Activated CD4-positive, alpha-beta T cell treated with anti-CD3 and anti-CD28 coated beads, Interleukin-2, amount 10 ng/mL, durations not matched to agents 7 days and 5 days (primary cell): ENCODE measurements at regions not wholly inside any gene's neighbourhood (a gene's known extent, or its start where the extent isn't known, plus 50 kb on each side); places are given as distances from the start of the nearest gene placed in this dataset.

Experiments used
- CTCF ChIA-PET: fragments of 350-600 bp; sonication (Branson Sonifier 250); formaldehyde crosslinking; loops from one replicate; lab custom pipeline; 2021; ENCODE audit warnings: antibody characterized with exemption; lab: Charles Lee
- POLR2A ChIA-PET: fragments of 350-600 bp; sonication (Branson Sonifier 250); formaldehyde crosslinking; loops from one replicate; lab custom pipeline; 2021; ENCODE audit warnings: antibody characterized with exemption; lab: Charles Lee
- DNase-seq: peaks from one replicate; pipeline ENCODE4 v3.0.0-alpha.2; 2020
- H3K27ac Mint-ChIP-seq: one replicate; pipeline ENCODE4 v1.8.0; 2021; ENCODE audit warnings: mild to moderate bottlenecking, moderate library complexity, mixed read lengths
- H3K27me3 Mint-ChIP-seq: one replicate; pipeline ENCODE4 v1.8.0; 2021; ENCODE audit warnings: mixed read lengths
- H3K36me3 Mint-ChIP-seq: one replicate; pipeline ENCODE4 v1.8.0; 2021; ENCODE audit warnings: low read depth, mixed read lengths
- H3K4me1 Mint-ChIP-seq: one replicate; pipeline ENCODE4 v1.8.0; 2021; ENCODE audit warnings: mixed read lengths
- H3K4me3 Mint-ChIP-seq: one replicate; pipeline ENCODE4 v1.8.0; 2021; ENCODE audit warnings: mild to moderate bottlenecking, moderate library complexity, mixed read lengths
- H3K9me3 Mint-ChIP-seq: one replicate; pipeline ENCODE4 v1.8.0; 2021; ENCODE audit warnings: mixed read lengths

DNA sequence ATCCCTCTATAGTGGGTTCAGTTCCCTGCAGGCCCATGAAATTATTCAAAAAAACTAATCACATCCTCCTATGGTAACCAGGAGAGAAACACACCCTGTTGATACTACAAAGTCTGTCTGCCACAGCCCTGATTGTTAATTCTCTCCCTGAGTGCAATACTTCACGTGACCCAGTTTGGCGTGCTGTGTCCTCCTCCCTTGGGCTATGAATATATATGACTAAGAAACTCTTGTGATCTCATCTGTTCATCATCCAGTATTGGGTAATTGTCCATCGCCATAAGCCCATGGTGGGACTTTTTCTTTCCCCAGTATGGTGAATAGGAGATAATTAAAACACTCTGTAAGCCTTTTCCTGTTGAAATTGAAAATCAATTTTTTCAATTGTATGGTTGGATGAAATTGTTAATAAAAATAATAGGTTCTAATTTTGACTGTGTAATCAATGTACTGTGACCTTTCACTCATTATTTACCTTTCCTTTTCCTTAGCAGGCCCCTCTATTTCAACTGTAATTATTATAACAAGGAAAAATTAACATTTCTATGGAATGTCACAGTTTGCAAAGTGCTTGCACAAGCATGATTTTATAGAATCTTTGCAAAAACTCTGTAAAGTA, 1822.6 kb downstream of the SUCLG1 start:
- ChIA-PET POLR2A (no interaction called here), CTCF (no interaction called here)
- Mint-ChIP-seq H3K27me3 (no peaks in the 10 kb centered on the region), H3K9me3 (peaks cover 11% of the 10 kb centered on the region), H3K27ac (no peak overlapping the region), H3K36me3 (no peaks in the 10 kb centered on the region), H3K4me3 (no peak overlapping the region), H3K4me1 (no peaks in the 10 kb centered on the region)
- DNase-seq: no peak

DNA sequence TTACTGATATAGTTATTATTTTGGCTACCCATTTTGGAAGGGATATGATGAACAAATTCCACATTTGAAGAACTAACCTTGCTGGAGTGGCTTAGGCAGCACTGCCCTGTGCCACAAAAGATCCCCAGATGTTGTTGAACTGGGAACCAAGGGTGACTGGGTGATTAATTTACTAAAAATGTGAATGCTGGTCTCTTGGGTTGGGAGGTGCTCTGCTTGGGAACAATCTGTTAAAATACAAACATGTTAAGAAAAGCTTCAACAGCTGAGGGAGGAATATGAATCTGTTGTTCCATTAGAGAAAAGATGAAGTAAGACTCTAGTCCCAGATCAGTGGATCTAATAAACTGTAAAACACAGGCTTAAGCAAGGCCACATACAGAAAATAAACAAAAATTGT, 1860.1 kb downstream of the SUCLG1 start:
- peaks cover 6% of the 10 kb centered on the region for H3K9me3 Mint-ChIP-seq
- no peak for DNase-seq
- CTCF ChIA-PET: no interaction called here
- no peak overlapping the region for H3K27ac Mint-ChIP-seq
- no peaks in the 10 kb centered on the region for H3K4me1 Mint-ChIP-seq
- H3K27me3 Mint-ChIP-seq: no peaks in the 10 kb centered on the region
- H3K36me3 Mint-ChIP-seq: no peaks in the 10 kb centered on the region
- no peak overlapping the region for H3K4me3 Mint-ChIP-seq
- POLR2A ChIA-PET: no interaction called here

DNA sequence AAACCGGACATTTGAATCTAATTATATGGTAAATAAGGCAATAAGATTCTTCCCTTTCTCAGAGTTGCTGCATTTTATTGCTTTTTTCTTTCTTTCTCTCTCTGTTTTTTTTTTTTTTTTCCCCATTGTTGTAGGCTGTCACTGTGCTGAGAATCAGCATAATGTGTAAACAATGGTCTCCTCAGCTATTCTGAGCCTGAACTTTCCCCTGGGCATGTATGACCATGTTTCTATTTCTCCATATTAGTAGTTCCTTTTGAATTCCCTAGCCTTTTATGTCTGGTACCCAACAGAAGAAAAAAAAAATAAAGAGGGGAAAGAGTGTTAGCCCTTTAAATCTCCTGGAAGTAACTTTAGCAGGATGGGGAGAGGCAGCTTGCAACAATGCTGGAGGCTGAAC, 1862.5 kb downstream of the SUCLG1 start:
- Mint-ChIP-seq H3K4me3 (no peak overlapping the region), H3K27ac (no peak overlapping the region), H3K4me1 (no peaks in the 10 kb centered on the region), H3K36me3 (no peaks in the 10 kb centered on the region), H3K9me3 (peaks cover 6% of the 10 kb centered on the region), H3K27me3 (no peaks in the 10 kb centered on the region)
- DNase-seq: no peak
- CTCF ChIA-PET: no interaction called here
- POLR2A ChIA-PET: no interaction called here

DNA sequence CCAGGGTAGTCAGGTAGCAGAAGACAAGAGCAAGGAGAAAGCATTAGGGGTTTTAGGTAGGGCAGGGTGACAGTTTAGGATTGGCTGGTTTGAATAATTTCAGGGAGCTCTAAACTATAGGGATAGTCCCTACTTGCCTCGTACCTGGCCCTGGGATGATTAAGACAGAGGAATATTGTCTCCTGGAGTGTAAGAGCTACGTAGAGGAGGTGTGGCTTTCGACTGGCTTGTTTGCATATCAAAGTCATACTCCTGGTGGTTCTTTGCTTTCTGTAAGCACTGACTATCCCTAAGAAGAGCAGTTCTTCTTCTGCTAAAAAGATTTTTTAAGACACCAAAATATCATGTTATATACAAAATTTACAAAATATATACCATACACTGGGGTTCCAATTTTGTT, 1867.4 kb downstream of the SUCLG1 start:
- CTCF ChIA-PET: no interaction called here
- Mint-ChIP-seq H3K4me3 (no peak overlapping the region), H3K4me1 (no peaks in the 10 kb centered on the region), H3K36me3 (no peaks in the 10 kb centered on the region), H3K27me3 (no peaks in the 10 kb centered on the region), H3K27ac (no peak overlapping the region), H3K9me3 (peaks cover 2% of the 10 kb centered on the region)
- no peak for DNase-seq
- POLR2A ChIA-PET: no interaction called here

DNA sequence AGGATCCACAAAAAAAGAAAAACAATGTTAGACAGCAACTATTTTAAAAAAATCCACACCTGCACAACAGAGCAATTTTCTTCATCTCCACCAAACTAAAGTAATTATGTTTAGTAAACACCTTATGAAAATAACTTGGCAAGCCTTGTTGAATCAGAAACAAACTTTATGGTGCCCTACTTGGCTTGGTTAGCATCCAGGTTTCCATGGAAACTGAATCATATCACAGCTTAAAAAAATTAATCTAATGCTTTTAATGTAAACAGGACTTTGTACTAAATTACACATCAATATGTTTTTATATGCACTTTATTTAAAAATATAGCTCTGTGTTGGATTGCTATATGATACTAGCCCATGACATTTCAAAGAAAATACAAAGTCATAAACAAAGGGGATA, 1882.4 kb downstream of the SUCLG1 start:
- peaks cover 7% of the 10 kb centered on the region for H3K9me3 Mint-ChIP-seq

DNA sequence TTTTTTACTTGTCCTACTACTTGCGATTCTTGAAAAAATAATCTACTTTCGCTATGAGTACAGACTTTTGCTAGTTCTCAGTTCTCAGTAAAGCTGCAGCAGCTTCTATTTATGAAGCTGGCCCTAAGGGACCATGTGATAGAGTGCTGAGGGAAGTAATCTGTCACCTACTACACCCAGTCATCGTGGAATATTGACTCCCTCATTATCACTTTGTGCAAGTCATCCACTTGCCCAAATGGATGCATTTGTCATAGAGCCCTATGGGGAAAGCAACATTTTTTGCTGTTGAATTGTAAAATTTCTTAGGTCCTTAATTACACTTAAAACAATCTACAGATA, 1919.8 kb downstream of the SUCLG1 start:
- H3K27me3 Mint-ChIP-seq: no peaks in the 10 kb centered on the region
- no peak overlapping the region for H3K4me3 Mint-ChIP-seq
- H3K27ac Mint-ChIP-seq: no peak overlapping the region
- ChIA-PET CTCF (no interaction called here), POLR2A (no interaction called here)
- no peak for DNase-seq
- H3K9me3 Mint-ChIP-seq: peaks cover 2% of the 10 kb centered on the region
- no peaks in the 10 kb centered on the region for H3K4me1 Mint-ChIP-seq
- H3K36me3 Mint-ChIP-seq: no peaks in the 10 kb centered on the region

More for the DNA sequence above, 1882.4 kb downstream of the SUCLG1 start:
- Mint-ChIP-seq H3K36me3 (no peaks in the 10 kb centered on the region), H3K27ac (no peak overlapping the region), H3K4me1 (no peaks in the 10 kb centered on the region), H3K27me3 (no peaks in the 10 kb centered on the region), H3K4me3 (no peak overlapping the region)
- ChIA-PET POLR2A (no interaction called here), CTCF (no interaction called here)
- no peak for DNase-seq

DNA sequence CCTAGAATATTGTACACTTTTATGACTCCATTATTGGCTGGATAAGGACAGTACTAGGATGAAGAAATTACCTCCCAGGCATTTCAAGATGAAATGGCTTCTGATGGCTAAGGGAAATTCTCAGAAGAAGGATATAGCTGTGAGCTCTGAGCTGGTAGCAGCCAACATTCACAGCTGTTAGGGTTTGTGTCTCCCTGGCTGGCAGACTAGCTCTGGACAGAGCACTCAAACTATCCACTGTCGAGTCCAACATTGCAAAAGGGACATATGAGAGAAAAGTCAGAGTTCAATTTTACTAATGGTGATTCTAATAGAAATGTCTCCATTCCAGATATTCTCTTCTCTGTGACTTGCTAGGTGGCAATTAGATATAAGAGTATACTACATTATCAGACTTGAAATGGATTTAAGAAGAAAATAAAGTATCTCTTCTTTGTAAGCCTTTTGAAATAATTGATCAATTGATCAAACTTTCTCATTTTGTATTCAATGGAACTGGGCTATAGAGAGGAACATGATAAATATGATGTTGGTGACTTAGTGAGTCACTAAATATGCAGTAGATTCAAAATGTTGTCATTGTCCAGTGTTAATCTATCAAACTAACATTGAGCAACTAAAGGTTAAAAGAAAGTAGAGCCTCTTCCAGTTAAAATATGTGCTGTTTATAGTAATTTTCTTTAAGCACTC, 1920.3 kb downstream of the SUCLG1 start:
- Mint-ChIP-seq H3K4me1 (no peaks in the 10 kb centered on the region), H3K27ac (no peak overlapping the region), H3K36me3 (no peaks in the 10 kb centered on the region), H3K9me3 (peaks cover 2% of the 10 kb centered on the region), H3K27me3 (no peaks in the 10 kb centered on the region), H3K4me3 (no peak overlapping the region)
- CTCF ChIA-PET: no interaction called here
- DNase-seq: no peak
- POLR2A ChIA-PET: no interaction called here

DNA sequence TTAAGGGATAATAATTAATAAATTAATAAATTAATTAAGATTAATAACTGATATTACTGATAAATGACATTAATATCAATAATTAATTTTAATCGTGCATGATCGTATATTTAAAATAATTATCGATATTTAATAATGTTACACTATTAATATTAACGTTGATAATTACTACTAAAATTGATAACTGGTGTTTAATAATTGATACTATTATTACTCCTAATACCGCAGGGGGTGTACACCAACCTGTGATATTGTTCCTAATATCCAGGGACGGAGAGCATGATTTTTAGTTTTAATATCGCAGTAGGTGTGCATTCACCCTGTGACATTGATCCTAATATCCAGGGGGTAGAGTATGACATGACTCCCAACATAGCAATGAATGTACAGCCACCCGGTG, 1930.8 kb downstream of the SUCLG1 start:
- Mint-ChIP-seq H3K9me3 (peaks cover 20% of the 10 kb centered on the region), H3K4me3 (no peak overlapping the region), H3K27me3 (no peaks in the 10 kb centered on the region), H3K27ac (no peak overlapping the region), H3K36me3 (no peaks in the 10 kb centered on the region), H3K4me1 (no peaks in the 10 kb centered on the region)
- ChIA-PET POLR2A (no interaction called here), CTCF (no interaction called here)
- DNase-seq: no peak

DNA sequence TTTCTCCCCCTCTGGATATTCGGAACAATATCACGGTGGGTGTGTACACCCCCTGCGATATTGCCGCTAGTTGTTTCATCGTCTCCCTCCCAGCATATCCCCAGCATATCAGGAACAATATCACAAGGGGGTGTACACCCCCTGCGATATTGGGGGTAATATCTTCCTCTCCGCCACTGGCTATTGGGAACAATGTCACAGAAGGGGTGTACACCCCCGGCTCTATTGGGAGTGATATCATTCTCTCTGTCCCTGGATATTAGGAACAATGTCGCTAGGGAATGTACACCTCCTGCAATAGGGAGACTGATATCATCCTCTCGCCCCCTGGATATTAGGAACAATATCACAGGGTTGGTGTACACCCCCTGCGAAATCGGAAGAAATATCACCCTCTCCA, 1932.0 kb downstream of the SUCLG1 start:
- POLR2A ChIA-PET: no interaction called here
- Mint-ChIP-seq H3K4me3 (no peak overlapping the region), H3K36me3 (no peaks in the 10 kb centered on the region), H3K4me1 (no peaks in the 10 kb centered on the region), H3K27me3 (no peaks in the 10 kb centered on the region), H3K27ac (no peak overlapping the region), H3K9me3 (peaks cover 20% of the 10 kb centered on the region)
- CTCF ChIA-PET: no interaction called here
- DNase-seq: peak; percentile 7

DNA sequence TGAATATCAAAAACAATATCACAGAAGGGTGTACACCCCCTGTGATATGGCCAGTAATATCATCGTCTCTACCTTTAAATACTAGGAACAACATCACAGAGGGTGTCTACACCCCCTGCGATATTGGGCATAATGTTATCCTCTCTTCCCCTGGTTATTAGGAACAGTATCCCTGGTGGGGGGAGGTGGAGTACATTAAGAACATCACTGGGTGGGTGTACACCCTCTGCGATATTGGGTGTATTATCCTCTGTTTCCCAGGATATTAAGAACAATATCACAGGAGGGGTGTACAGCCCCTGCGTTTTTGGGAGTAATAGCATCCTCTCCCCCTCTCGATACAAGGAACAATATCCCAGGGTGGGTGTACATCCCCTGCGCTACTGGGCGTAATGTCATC, 1932.8 kb downstream of the SUCLG1 start:
- no peak overlapping the region for H3K27ac Mint-ChIP-seq
- CTCF ChIA-PET: no interaction called here
- no peaks in the 10 kb centered on the region for H3K36me3 Mint-ChIP-seq
- no peaks in the 10 kb centered on the region for H3K27me3 Mint-ChIP-seq
- H3K4me3 Mint-ChIP-seq: no peak overlapping the region
- POLR2A ChIA-PET: no interaction called here
- H3K4me1 Mint-ChIP-seq: no peaks in the 10 kb centered on the region
- peaks cover 20% of the 10 kb centered on the region for H3K9me3 Mint-ChIP-seq
- no peak for DNase-seq

DNA sequence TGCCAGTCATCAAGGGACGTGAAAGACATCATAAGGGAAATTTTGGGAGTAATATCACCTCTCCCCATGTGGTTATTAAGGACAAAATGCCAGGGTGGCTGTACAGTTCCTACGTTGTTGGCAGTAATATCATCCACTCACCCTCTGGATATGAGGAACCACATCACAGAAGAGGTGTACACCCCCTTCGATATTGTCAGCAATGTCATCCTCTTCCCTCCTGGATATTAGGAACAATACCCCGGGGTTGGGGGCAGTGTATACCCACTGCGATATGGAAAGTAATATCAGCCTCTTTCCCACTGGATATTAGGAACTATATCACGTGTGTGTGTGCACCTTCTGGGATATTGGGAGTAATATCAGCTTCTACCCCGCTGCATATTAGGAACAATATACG, 1933.3 kb downstream of the SUCLG1 start:
- CTCF ChIA-PET: no interaction called here
- H3K9me3 Mint-ChIP-seq: peaks cover 20% of the 10 kb centered on the region
- no peaks in the 10 kb centered on the region for H3K27me3 Mint-ChIP-seq
- H3K4me3 Mint-ChIP-seq: no peak overlapping the region
- H3K36me3 Mint-ChIP-seq: no peaks in the 10 kb centered on the region
- peak; percentile 5 for DNase-seq
- no peak overlapping the region for H3K27ac Mint-ChIP-seq
- no peaks in the 10 kb centered on the region for H3K4me1 Mint-ChIP-seq
- POLR2A ChIA-PET: no interaction called here

DNA sequence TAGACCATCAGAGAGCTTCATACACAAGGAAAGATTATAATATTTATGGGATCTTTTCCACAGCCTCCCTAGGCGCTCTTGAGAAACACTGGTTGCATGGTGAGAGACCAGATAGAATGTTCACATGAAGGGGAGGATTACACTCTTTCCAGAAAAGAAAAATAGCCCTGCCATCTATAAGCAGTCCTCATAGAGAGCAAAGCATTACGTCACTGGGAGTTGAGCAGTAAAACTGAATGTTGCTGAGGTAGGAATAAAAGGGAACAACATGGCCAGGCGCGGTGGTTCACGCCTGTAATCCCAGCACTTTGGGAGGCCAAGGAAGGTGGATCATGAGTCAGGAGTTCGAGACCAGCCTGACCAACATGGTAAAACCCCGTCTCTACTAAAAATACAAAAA, 1934.3 kb downstream of the SUCLG1 start:
- H3K9me3 Mint-ChIP-seq: peaks cover 20% of the 10 kb centered on the region
- no peak for DNase-seq
- ChIA-PET POLR2A (no interaction called here), CTCF (no interaction called here)
- no peak overlapping the region for H3K4me3 Mint-ChIP-seq
- no peaks in the 10 kb centered on the region for H3K4me1 Mint-ChIP-seq
- H3K27ac Mint-ChIP-seq: no peak overlapping the region
- H3K36me3 Mint-ChIP-seq: no peaks in the 10 kb centered on the region
- H3K27me3 Mint-ChIP-seq: no peaks in the 10 kb centered on the region

DNA sequence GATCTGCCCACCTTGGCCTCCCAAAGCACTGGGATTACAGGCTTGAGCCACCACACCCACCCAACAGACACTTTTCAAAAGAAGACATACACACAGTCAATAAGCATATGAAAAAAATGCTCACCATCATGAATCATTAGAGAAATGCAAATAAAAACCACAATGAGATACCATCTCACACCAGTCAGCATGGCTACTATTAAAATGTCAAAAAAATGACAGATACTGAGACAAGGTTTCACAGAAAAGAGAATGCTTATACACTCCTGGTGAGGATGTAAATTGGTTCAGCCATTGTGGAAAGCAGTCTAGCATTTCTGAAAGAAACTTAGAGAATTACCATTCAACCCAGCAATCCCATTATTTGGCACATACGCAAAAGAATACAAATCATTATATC, 1947.2 kb downstream of the SUCLG1 start:
- no peaks in the 10 kb centered on the region for H3K27me3 Mint-ChIP-seq

DNA sequence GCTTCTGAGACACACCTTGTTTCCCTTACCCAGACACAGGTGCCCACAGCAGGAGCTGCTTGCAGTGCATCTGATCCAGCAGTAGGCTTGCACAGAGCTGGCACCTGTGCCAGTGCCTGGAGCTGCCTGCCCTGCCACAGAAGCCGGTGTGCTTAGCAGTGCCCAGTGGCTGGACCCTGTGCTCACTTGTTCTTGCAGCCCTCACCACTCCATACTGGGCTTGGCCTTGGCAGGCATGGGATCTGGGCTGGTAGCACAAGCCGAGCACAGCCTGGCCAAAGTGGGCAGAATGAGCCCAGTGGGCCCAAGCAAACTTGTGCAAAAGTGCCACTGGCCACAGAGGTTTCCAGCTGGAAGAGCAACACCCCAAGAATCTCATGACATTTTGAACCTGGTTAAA, 1950.4 kb downstream of the SUCLG1 start:
- ChIA-PET POLR2A (no interaction called here), CTCF (no interaction called here)
- Mint-ChIP-seq H3K36me3 (no peaks in the 10 kb centered on the region), H3K9me3 (peaks cover 7% of the 10 kb centered on the region), H3K4me3 (no peak overlapping the region), H3K27me3 (no peaks in the 10 kb centered on the region), H3K4me1 (no peaks in the 10 kb centered on the region), H3K27ac (no peak overlapping the region)
- no peak for DNase-seq

More for the DNA sequence above, 1947.2 kb downstream of the SUCLG1 start:
- H3K36me3 Mint-ChIP-seq: no peaks in the 10 kb centered on the region
- DNase-seq: no peak
- H3K27ac Mint-ChIP-seq: no peak overlapping the region
- H3K4me3 Mint-ChIP-seq: no peak overlapping the region
- CTCF ChIA-PET: no interaction called here
- peaks cover 5% of the 10 kb centered on the region for H3K9me3 Mint-ChIP-seq
- no peaks in the 10 kb centered on the region for H3K4me1 Mint-ChIP-seq
- POLR2A ChIA-PET: no interaction called here
